ENCODE measurements at regions not wholly inside any gene's neighbourhood (a gene's known extent, or its start where the extent isn't known, plus 50 kb on each side); places are given as distances from the start of the nearest gene placed in this dataset.

DNA sequence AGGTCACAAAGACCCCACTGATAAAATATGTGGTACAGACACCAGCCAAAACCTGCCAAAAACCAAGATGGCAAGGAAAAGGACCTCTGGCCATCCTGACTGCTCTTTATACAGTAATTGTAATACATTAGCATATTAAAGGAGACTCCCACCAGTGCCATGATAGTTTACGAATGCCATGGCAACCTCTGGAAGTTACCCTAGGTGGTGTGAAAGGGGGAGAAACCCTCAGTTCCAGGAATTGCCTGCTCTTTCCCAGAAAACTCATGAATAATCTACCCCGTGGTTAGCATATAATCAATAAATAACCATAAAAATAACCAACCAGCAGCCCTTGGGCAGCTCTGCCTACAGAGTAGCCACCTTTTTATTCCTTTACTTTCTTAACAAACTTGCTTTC lies 129.8 kb upstream of the EPB41L3 start:
- WGBS, 2 experiments (ENCODE audit: insufficient coverage in 1 of 2, insufficient read length in 1 of 2) = 70 to 80% methylated on average over 1 to 2 of the region's 2 CpGs
- Histone ChIP-seq H3K27ac (ENCODE audit: low read depth, low read length) (no peak overlapping the region), H3K27me3 (ENCODE audit: control insufficient read depth, insufficient read depth, low read length, poor library complexity, severe bottlenecking) (no peaks in the 10 kb centered on the region), H3K4me1 (ENCODE audit: control insufficient read depth, insufficient read depth, low read length) (no peaks in the 10 kb centered on the region), H3K9me3 (ENCODE audit: control insufficient read depth, low read length) (no peaks in the 10 kb centered on the region), H3K4me3 (ENCODE audit: low read length) (no peak overlapping the region), H3K9ac (ENCODE audit: extremely low read depth, low read length, poor library complexity, severe bottlenecking) (no peak overlapping the region), H3K36me3 (ENCODE audit: control insufficient read depth, insufficient read depth, low read length) (no peaks in the 10 kb centered on the region)
- H3K4me1 Mint-ChIP-seq = no peaks in the 10 kb centered on the region
- no peak overlapping the region for H3K27ac Mint-ChIP-seq
- H3K36me3 Mint-ChIP-seq (ENCODE audit: low read depth) = no peaks in the 10 kb centered on the region
- TF ChIP-seq, protein P1, sequence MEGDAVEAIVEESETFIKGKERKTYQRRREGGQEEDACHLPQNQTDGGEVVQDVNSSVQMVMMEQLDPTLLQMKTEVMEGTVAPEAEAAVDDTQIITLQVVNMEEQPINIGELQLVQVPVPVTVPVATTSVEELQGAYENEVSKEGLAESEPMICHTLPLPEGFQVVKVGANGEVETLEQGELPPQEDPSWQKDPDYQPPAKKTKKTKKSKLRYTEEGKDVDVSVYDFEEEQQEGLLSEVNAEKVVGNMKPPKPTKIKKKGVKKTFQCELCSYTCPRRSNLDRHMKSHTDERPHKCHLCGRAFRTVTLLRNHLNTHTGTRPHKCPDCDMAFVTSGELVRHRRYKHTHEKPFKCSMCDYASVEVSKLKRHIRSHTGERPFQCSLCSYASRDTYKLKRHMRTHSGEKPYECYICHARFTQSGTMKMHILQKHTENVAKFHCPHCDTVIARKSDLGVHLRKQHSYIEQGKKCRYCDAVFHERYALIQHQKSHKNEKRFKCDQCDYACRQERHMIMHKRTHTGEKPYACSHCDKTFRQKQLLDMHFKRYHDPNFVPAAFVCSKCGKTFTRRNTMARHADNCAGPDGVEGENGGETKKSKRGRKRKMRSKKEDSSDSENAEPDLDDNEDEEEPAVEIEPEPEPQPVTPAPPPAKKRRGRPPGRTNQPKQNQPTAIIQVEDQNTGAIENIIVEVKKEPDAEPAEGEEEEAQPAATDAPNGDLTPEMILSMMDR (conservative IDR thresholded peaks at IDR 0.05) = no peak
- H3K4me3 Mint-ChIP-seq = no peak overlapping the region
- no peak for DNase-seq
- no peaks in the 10 kb centered on the region for H3K9me3 Mint-ChIP-seq
- no peaks in the 10 kb centered on the region for H3K27me3 Mint-ChIP-seq (ENCODE audit: insufficient read depth)

DNA sequence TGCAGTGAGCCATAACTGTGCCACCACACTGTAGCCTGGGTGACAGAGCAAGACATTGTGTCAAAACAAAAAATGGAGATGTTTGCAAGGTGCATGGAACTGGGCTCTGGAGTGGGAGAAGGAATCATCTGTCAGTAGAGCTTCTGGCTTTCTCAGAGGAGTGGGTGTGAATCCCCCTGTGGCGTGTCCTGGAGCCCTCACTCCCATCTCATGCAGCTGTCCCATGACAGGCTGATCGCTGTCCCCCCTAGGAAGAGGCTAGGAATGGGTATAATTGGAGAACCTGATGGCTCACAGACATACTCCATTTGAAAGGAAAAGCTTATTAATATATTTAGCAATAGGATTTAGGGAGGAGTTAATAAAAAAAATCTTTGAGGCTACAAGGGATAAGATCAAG lies 125.8 kb upstream of the EPB41L3 start:
- Histone ChIP-seq H3K27me3 (ENCODE audit: control insufficient read depth, insufficient read depth, low read length, poor library complexity, severe bottlenecking) (no peaks in the 10 kb centered on the region), H3K36me3 (ENCODE audit: control insufficient read depth, insufficient read depth, low read length) (no peaks in the 10 kb centered on the region), H3K4me1 (ENCODE audit: control insufficient read depth, insufficient read depth, low read length) (no peaks in the 10 kb centered on the region), H3K27ac (ENCODE audit: low read depth, low read length) (no peak overlapping the region), H3K9ac (ENCODE audit: extremely low read depth, low read length, poor library complexity, severe bottlenecking) (no peak overlapping the region), H3K4me3 (ENCODE audit: low read length) (no peak overlapping the region), H3K9me3 (ENCODE audit: control insufficient read depth, low read length) (no peaks in the 10 kb centered on the region)
- Mint-ChIP-seq H3K27me3 (ENCODE audit: insufficient read depth) (no peaks in the 10 kb centered on the region), H3K36me3 (ENCODE audit: low read depth) (no peaks in the 10 kb centered on the region), H3K27ac (no peak overlapping the region), H3K4me1 (no peaks in the 10 kb centered on the region), H3K9me3 (no peaks in the 10 kb centered on the region), H3K4me3 (no peak overlapping the region)
- TF ChIP-seq, protein P1 (conservative IDR thresholded peaks at IDR 0.05) = no peak
- no peak for DNase-seq
- 97% methylated on average over 2 of the region's 2 CpGs; no CpG with 5 or more reads in 1 of the 2 experiments for WGBS, 2 experiments (ENCODE audit: insufficient coverage in 1 of 2, insufficient read length in 1 of 2)

DNA sequence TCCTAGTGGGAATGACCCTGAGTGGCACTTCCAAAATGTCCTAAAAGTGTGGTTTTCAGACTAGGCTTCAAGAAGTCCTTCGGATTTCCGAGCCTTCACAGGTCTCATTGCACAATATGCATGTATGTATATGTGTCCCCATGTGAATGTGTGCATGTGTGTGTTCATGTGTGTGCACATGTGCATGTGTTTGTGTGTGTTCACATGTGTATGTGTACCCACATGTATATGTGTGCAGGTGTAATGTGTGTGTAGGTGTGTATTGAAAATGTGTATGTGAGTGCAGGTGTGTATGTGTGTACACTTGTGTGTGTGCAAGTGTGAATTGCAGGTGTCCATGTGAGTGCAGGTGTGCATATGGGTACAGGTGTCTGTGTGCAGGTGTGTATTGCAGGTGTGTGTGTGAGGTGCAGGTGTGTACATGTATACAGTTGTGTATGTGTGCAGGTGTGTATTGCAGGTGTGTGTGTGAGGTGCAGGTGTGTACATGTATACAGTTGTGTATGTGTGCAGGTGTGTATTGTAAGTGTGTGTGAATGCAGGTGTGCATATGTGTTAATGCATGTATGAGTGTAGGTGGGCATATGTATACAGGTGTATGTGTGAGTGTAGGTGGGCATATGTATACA lies 124.4 kb upstream of the EPB41L3 start:
- Histone ChIP-seq H3K27me3 (ENCODE audit: control insufficient read depth, insufficient read depth, low read length, poor library complexity, severe bottlenecking) (no peaks in the 10 kb centered on the region), H3K36me3 (ENCODE audit: control insufficient read depth, insufficient read depth, low read length) (no peaks in the 10 kb centered on the region), H3K4me3 (ENCODE audit: low read length) (no peak overlapping the region), H3K27ac (ENCODE audit: low read depth, low read length) (no peak overlapping the region), H3K9me3 (ENCODE audit: control insufficient read depth, low read length) (no peaks in the 10 kb centered on the region), H3K4me1 (ENCODE audit: control insufficient read depth, insufficient read depth, low read length) (no peaks in the 10 kb centered on the region), H3K9ac (ENCODE audit: extremely low read depth, low read length, poor library complexity, severe bottlenecking) (no peak overlapping the region)
- no peak for DNase-seq
- whole genome bisulfite sequencing, 2 experiments (ENCODE audit: insufficient coverage in 1 of 2, insufficient read length in 1 of 2) = 93% methylated on average over 2 of the region's 2 CpGs; no CpG with 5 or more reads in 1 of the 2 experiments
- Mint-ChIP-seq H3K4me3 (no peak overlapping the region), H3K4me1 (no peaks in the 10 kb centered on the region), H3K9me3 (no peaks in the 10 kb centered on the region), H3K27me3 (ENCODE audit: insufficient read depth) (no peaks in the 10 kb centered on the region), H3K36me3 (ENCODE audit: low read depth) (no peaks in the 10 kb centered on the region), H3K27ac (no peak overlapping the region)
- TF ChIP-seq, protein P1 (conservative IDR thresholded peaks at IDR 0.05) = no peak
